Brain microvascular endothelial cell (primary cell): ENCODE measurements at regions not wholly inside any gene's neighbourhood (a gene's known extent, or its start where the extent isn't known, plus 50 kb on each side); places are given as distances from the start of the nearest gene placed in this dataset.

Source experiments
- DNase-seq: peaks from one replicate; pipeline ENCODE4 v3.0.0-alpha.2; 2020
- H3K27ac ChIP-seq: fragments of 250-450 bp; sonication (Bioruptor Pico); 2 replicates; pipeline ENCODE4 v1.5.1; 2020; ENCODE audit warnings: mild to moderate bottlenecking, moderate library complexity
- H3K27me3 ChIP-seq: fragments of 250-450 bp; sonication (Bioruptor Pico); replicated peaks from 2 replicates; pipeline ENCODE4 v1.5.1; 2020; ENCODE audit warnings: mild to moderate bottlenecking
- H3K36me3 ChIP-seq: fragments of 250-450 bp; sonication (Bioruptor Pico); replicated peaks from 2 replicates; pipeline ENCODE4 v1.5.1; 2020; ENCODE audit warnings: mild to moderate bottlenecking
- H3K4me3 ChIP-seq: 2 replicates; pipeline ENCODE4 v1.5.1; 2011; ENCODE audit warnings: low read depth, mild to moderate bottlenecking, control low read depth, low read length, moderate library complexity
- CTCF ChIP-seq: IDR thresholded peaks from 2 replicates; pipeline ENCODE4 v1.5.1; 2011; ENCODE audit warnings: low read depth, mild to moderate bottlenecking, moderate library complexity, low read length, control low read depth, inconsistent platforms; ENCODE audit errors: missing control alignments
- in situ Hi-C: cut with HindIII; loops from 2 replicates; pipeline ENCODE4 v1.10.0; 2017; ENCODE audit warnings: low sequenced_read_pairs, low pct_ligation_motif_present

GRCh38 chr4:35933901-35934300 lies 310.4 kb downstream of the ARAP2 start:
- no peak for DNase-seq
- in situ Hi-C loops = no loop called here
- no peak for TF ChIP-seq CTCF
- no peak overlapping the region for H3K27ac ChIP-seq
- no peaks in the 10 kb centered on the region for H3K36me3 ChIP-seq
- H3K27me3 ChIP-seq = no peaks in the 10 kb centered on the region
- H3K4me3 ChIP-seq = no peak overlapping the region

GRCh38 chr4:35934320-35934981 lies 309.9 kb downstream of the ARAP2 start:
- in situ Hi-C loops = no loop called here
- no peak for DNase-seq
- no peak for TF ChIP-seq CTCF
- no peaks in the 10 kb centered on the region for H3K27me3 ChIP-seq
- H3K4me3 ChIP-seq = no peak overlapping the region
- H3K36me3 ChIP-seq = no peaks in the 10 kb centered on the region
- no peak overlapping the region for H3K27ac ChIP-seq

GRCh38 chr4:35938936-35939335 lies 305.4 kb downstream of the ARAP2 start:
- in situ Hi-C loops = no loop called here
- no peak for DNase-seq
- Histone ChIP-seq H3K36me3 (no peaks in the 10 kb centered on the region), H3K27me3 (no peaks in the 10 kb centered on the region), H3K4me3 (no peak overlapping the region), H3K27ac (no peak overlapping the region)
- no peak for TF ChIP-seq CTCF

GRCh38 chr4:35939751-35940150 lies 304.6 kb downstream of the ARAP2 start:
- Histone ChIP-seq H3K27ac (no peak overlapping the region), H3K27me3 (no peaks in the 10 kb centered on the region), H3K36me3 (no peaks in the 10 kb centered on the region), H3K4me3 (no peak overlapping the region)
- in situ Hi-C loops = no loop called here
- no peak for DNase-seq
- no peak for TF ChIP-seq CTCF

GRCh38 chr4:35942092-35942491 lies 302.2 kb downstream of the ARAP2 start:
- TF ChIP-seq CTCF = no peak
- H3K27me3 ChIP-seq = no peaks in the 10 kb centered on the region
- in situ Hi-C loops = no loop called here
- no peak overlapping the region for H3K27ac ChIP-seq
- no peak overlapping the region for H3K4me3 ChIP-seq
- no peaks in the 10 kb centered on the region for H3K36me3 ChIP-seq
- no peak for DNase-seq

- TF ChIP-seq CTCF = no peak
- no peaks in the 10 kb centered on the region for H3K36me3 ChIP-seq
- no peak for DNase-seq
- H3K27ac ChIP-seq = no peak overlapping the region
- in situ Hi-C loops = no loop called here
- H3K27me3 ChIP-seq = no peaks in the 10 kb centered on the region
- no peak overlapping the region for H3K4me3 ChIP-seq
Measured at GRCh38 chr4:35943606-35944005, 300.7 kb downstream of the ARAP2 start.
